ENCODE measurements at regions not wholly inside any gene's neighbourhood (a gene's known extent, or its start where the extent isn't known, plus 50 kb on each side); places are given as distances from the start of the nearest gene placed in this dataset.

DNA sequence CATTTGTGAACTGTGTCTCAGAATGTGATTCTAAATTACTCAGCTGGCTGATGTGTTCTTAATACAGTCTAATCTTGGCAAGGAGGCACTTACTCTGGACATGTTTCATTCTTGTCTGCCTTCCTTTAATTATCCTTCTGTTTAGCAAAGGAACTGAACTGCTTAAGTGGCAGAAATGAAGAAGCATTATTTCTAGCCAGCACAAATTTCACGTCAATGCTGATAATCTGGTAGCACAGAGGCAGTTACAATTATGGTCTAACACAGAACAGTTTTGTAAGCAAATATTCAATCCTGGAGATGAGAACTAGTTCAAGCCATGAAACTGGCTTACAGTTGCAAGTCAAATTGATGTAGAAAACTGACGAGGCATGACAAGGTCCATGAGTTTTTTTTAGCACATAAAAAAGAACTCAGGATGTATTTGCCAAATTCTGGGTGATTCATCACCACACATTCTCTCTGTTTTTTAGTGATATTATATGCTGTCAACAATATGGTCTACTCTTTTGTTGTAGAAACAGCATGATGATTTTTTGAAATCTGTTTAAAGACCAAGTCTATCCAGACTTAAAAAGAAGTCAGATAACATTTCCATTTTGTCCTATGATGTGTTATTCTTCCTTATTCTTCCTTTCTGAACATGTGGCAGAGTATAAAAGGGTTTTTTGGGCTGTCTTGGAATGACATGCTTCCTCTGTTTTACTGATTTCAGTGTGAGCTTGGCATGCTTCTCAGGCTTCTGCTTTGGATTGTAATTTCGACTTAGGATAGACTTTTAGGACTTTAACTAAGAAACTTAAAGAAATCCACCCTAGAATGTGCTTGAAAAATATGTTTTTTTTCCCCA, 154.8 kb downstream of the DNAJB9 start:
- TF ChIP-seq CTCF (IDR thresholded peaks at IDR 0.05): no peak
- TF ChIP-seq POLR2A (IDR thresholded peaks at IDR 0.05): no peak

All from body of pancreas (tissue), 4 donors.